Smooth muscle cell (in vitro differentiated cells): ENCODE measurements at regions not wholly inside any gene's neighbourhood (a gene's known extent, or its start where the extent isn't known, plus 50 kb on each side); places are given as distances from the start of the nearest gene placed in this dataset.

Experiments used
- DNase-seq: peaks from one replicate; lab custom pipeline; 2025; ENCODE audit not compliant: unreplicated experiment; lab: John Stamatoyannopoulos, UW
- H2AFZ ChIP-seq: fragments of 200-600 bp; sonication (generic); 2 replicates; pipeline ENCODE4 v1.6.0; 2016; ENCODE audit warnings: antibody characterized with exemption, low read depth, mild to moderate bottlenecking
- H3F3A ChIP-seq: fragments of 200-600 bp; sonication (generic); 2 replicates; pipeline ENCODE4 v1.6.0; 2017; ENCODE audit warnings: antibody characterized with exemption, low read depth
- H3K27ac ChIP-seq: fragments of 200-600 bp; sonication (generic); 2 replicates; pipeline ENCODE4 v1.5.1; 2016; ENCODE audit warnings: low read depth, mild to moderate bottlenecking
- H3K27me3 ChIP-seq: fragments of 200-600 bp; sonication (generic); 2 replicates; pipeline ENCODE4 v1.6.1; 2016; ENCODE audit warnings: low read depth, mild to moderate bottlenecking
- H3K36me3 ChIP-seq: fragments of 200-600 bp; sonication (generic); 2 replicates; pipeline ENCODE4 v1.5.1; 2016; ENCODE audit warnings: low read depth
- H3K4me1 ChIP-seq: fragments of 200-600 bp; sonication (generic); 2 replicates; pipeline ENCODE4 v1.5.1; 2016; ENCODE audit warnings: low read depth
- H3K4me2 ChIP-seq: fragments of 200-600 bp; sonication (generic); 2 replicates; pipeline ENCODE4 v1.6.0; 2016; ENCODE audit warnings: mild to moderate bottlenecking
- H3K4me3 ChIP-seq: fragments of 200-600 bp; sonication (generic); 2 replicates; pipeline ENCODE4 v1.5.1; 2016; ENCODE audit warnings: mild to moderate bottlenecking
- H3K79me2 ChIP-seq: fragments of 200-600 bp; sonication (generic); 2 replicates; pipeline ENCODE4 v1.6.0; 2016; ENCODE audit warnings: low read depth, mild to moderate bottlenecking
- H3K9ac ChIP-seq: fragments of 200-600 bp; sonication (generic); 2 replicates; pipeline ENCODE4 v1.6.0; 2016; ENCODE audit warnings: low read depth
- H3K9me3 ChIP-seq: fragments of 200-600 bp; sonication (generic); replicated peaks from 2 replicates; pipeline ENCODE4 v1.5.1; 2016; ENCODE audit warnings: low read depth
- H4K20me1 ChIP-seq: fragments of 200-600 bp; sonication (generic); 2 replicates; pipeline ENCODE4 v1.6.0; 2016; ENCODE audit warnings: low read depth
- CTCF ChIP-seq: fragments of 200-600 bp; sonication (generic); IDR thresholded peaks from 2 replicates; pipeline ENCODE4 v1.5.1; 2017; ENCODE audit warnings: borderline replicate concordance, mild to moderate bottlenecking, antibody characterized with exemption; ENCODE audit not compliant: insufficient read depth, poor library complexity, severe bottlenecking
- WGBS: methylation state at CpG from one replicate; pipeline ENCODE4 v1.1.7; 2016; ENCODE audit warnings: low lambda C conversion rate; 5-methylcytosine and 5-hydroxymethylcytosine counted together

GRCh38 chr7:84583331-84583730, 388.7 kb upstream of the SEMA3A start:
- no peaks in the 10 kb centered on the region for H3K79me2 ChIP-seq
- H4K20me1 ChIP-seq: no peaks in the 10 kb centered on the region
- no peak overlapping the region for H3K4me2 ChIP-seq
- no peaks in the 10 kb centered on the region for H3F3A ChIP-seq
- no peak overlapping the region for H2AFZ ChIP-seq
- DNase-seq: no peak
- no peak overlapping the region for H3K27ac ChIP-seq
- TF ChIP-seq CTCF: no peak
- no peaks in the 10 kb centered on the region for H3K9me3 ChIP-seq
- 91% methylated on average over 4 of the region's 4 CpGs for WGBS
- no peak overlapping the region for H3K4me3 ChIP-seq
- no peaks in the 10 kb centered on the region for H3K36me3 ChIP-seq
- H3K27me3 ChIP-seq: no peaks in the 10 kb centered on the region
- no peaks in the 10 kb centered on the region for H3K4me1 ChIP-seq
- H3K9ac ChIP-seq: no peak overlapping the region

- Histone ChIP-seq H3K4me1 (no peaks in the 10 kb centered on the region), H3K9ac (no peak overlapping the region), H3K27ac (no peak overlapping the region), H3F3A (no peaks in the 10 kb centered on the region), H3K79me2 (no peaks in the 10 kb centered on the region), H2AFZ (no peak overlapping the region), H3K27me3 (no peaks in the 10 kb centered on the region), H3K36me3 (no peaks in the 10 kb centered on the region), H3K4me3 (no peak overlapping the region), H3K9me3 (no peaks in the 10 kb centered on the region), H4K20me1 (no peaks in the 10 kb centered on the region), H3K4me2 (no peak overlapping the region)
- no peak for DNase-seq
- no peak for TF ChIP-seq CTCF
- WGBS: 88% methylated on average over 3 of the region's 3 CpGs
Measured at GRCh38 chr7:84582747-84583146, 388.2 kb upstream of the SEMA3A start.

GRCh38 chr7:84578825-84579224, 384.2 kb upstream of the SEMA3A start:
- WGBS: 90% methylated on average over 3 of the region's 3 CpGs
- no peaks in the 10 kb centered on the region for H3K36me3 ChIP-seq

More at GRCh38 chr7:84578825-84579224, 384.2 kb upstream of the SEMA3A start:
- no peak overlapping the region for H2AFZ ChIP-seq
- H3K27ac ChIP-seq: no peak overlapping the region
- no peaks in the 10 kb centered on the region for H4K20me1 ChIP-seq
- no peak overlapping the region for H3K9ac ChIP-seq
- H3F3A ChIP-seq: no peaks in the 10 kb centered on the region
- DNase-seq: no peak
- TF ChIP-seq CTCF: no peak
- H3K4me3 ChIP-seq: no peak overlapping the region
- H3K79me2 ChIP-seq: no peaks in the 10 kb centered on the region
- no peaks in the 10 kb centered on the region for H3K27me3 ChIP-seq
- H3K9me3 ChIP-seq: no peaks in the 10 kb centered on the region
- no peaks in the 10 kb centered on the region for H3K4me1 ChIP-seq
- H3K4me2 ChIP-seq: no peak overlapping the region
